ENCODE measurements at regions not wholly inside any gene's neighbourhood (a gene's known extent, or its start where the extent isn't known, plus 50 kb on each side); places are given as distances from the start of the nearest gene placed in this dataset.

DNA sequence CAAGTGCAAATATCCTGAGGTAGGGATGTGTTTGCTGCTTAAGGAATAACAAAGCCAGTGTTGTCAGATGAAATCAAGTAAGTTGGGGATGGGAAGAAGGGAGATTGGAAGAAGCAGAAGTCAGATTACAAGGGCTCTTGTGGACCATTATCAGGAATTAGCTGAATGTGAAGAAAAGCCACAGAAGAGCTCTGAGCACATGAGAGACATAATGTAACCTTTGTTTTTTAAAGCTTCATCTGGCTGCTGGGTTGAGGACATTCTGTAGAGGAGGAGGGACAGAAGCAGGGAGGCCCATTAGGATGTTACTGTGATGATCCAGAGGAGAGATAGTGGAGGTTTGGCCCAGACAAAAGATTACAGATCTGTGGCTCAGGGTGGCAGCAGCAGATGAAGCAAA, 111.7 kb downstream of the DUSP10 start:
- Histone ChIP-seq H3K27ac (no peak overlapping the region), H3K4me3 (no peak overlapping the region), H3K4me1 (no peaks in the 10 kb centered on the region), H3K36me3 (no peaks in the 10 kb centered on the region), H3K27me3 (replicated peaks in 1 of 7) (no peaks in the 10 kb centered on the region), H3K9me3 (no peaks in the 10 kb centered on the region)
- intact Hi-C loops (cut with DNase I; ENCODE audit: low total_unique reads), result no loop called here
- no peak for TF ChIP-seq POLR2A (IDR thresholded peaks at IDR 0.05)
- TF ChIP-seq, protein P1, sequence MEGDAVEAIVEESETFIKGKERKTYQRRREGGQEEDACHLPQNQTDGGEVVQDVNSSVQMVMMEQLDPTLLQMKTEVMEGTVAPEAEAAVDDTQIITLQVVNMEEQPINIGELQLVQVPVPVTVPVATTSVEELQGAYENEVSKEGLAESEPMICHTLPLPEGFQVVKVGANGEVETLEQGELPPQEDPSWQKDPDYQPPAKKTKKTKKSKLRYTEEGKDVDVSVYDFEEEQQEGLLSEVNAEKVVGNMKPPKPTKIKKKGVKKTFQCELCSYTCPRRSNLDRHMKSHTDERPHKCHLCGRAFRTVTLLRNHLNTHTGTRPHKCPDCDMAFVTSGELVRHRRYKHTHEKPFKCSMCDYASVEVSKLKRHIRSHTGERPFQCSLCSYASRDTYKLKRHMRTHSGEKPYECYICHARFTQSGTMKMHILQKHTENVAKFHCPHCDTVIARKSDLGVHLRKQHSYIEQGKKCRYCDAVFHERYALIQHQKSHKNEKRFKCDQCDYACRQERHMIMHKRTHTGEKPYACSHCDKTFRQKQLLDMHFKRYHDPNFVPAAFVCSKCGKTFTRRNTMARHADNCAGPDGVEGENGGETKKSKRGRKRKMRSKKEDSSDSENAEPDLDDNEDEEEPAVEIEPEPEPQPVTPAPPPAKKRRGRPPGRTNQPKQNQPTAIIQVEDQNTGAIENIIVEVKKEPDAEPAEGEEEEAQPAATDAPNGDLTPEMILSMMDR (IDR thresholded peaks at IDR 0.05 in 8 of 11, conservative IDR thresholded peaks at IDR 0.05 in 3 of 11), result no peak
- TF ChIP-seq POLR2AphosphoS5 (IDR thresholded peaks at IDR 0.05), result no peak
- no peak for DNase-seq

DNA sequence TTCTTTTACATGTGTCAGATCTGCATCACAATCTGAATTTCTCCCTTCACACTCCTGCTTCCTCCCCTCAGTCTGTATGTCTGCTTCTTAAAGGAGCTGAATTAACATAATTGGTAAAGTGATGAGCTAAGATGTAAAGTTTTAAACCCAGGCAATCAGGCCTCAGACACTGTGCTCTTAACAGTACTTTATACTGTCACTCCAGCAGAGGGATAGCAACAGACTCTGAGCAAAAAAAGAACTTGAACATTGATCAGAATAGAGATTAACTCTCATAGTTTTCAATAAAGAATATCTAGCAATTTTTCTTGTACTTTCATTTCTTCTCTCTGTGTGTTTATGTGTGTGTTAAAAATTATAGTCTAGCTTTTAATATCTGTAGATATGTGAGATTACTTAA, 110.3 kb downstream of the DUSP10 start:
- Histone ChIP-seq H3K36me3 (no peaks in the 10 kb centered on the region), H3K4me3 (no peak overlapping the region), H3K27ac (no peak overlapping the region), H3K27me3 (replicated peaks in 1 of 7) (no peaks in the 10 kb centered on the region), H3K9me3 (no peaks in the 10 kb centered on the region), H3K4me1 (no peaks in the 10 kb centered on the region)
- intact Hi-C loops (cut with DNase I; ENCODE audit: low total_unique reads), result no loop called here
- TF ChIP-seq, protein P1 (IDR thresholded peaks at IDR 0.05 in 8 of 11, conservative IDR thresholded peaks at IDR 0.05 in 3 of 11), result no peak
- no peak for TF ChIP-seq POLR2A (IDR thresholded peaks at IDR 0.05)
- DNase-seq, result no peak

DNA sequence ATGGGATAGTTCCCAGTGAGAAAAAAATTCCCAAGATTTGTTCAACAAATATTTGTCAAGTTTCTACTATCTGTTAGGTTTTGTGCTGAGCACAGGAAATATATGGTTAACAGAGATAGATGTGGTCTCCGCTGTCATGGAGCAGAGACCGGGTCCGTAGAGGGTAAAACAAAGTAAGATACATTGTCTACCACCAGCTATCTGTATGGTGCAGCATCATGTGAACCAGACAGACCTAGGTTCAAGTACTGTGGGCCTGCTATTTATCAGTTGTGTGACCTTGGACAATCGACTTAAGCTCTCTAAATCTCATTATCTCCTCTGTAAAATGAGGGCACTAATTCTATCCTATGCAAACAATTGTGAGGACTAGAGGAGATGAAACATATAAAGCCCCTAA, 109.8 kb downstream of the DUSP10 start:
- H3K36me3 ChIP-seq, result no peaks in the 10 kb centered on the region
- H3K4me3 ChIP-seq, result no peak overlapping the region
- H3K9me3 ChIP-seq, result no peaks in the 10 kb centered on the region
- H3K4me1 ChIP-seq, result no peaks in the 10 kb centered on the region
- WGBS, 5 donors, result 35 to 53% (median 45%) methylated on average over 4 of the region's 4 CpGs
- no peaks in the 10 kb centered on the region for H3K27me3 ChIP-seq (replicated peaks in 1 of 7)
- intact Hi-C loops (cut with DNase I; ENCODE audit: low total_unique reads), result no loop called here
- no peak for TF ChIP-seq POLR2A (IDR thresholded peaks at IDR 0.05)
- no peak for TF ChIP-seq POLR2AphosphoS5 (IDR thresholded peaks at IDR 0.05)
- TF ChIP-seq, protein P1 (IDR thresholded peaks at IDR 0.05 in 8 of 11, conservative IDR thresholded peaks at IDR 0.05 in 3 of 11), result no peak
- no peak overlapping the region for H3K27ac ChIP-seq
- no peak for DNase-seq

DNA sequence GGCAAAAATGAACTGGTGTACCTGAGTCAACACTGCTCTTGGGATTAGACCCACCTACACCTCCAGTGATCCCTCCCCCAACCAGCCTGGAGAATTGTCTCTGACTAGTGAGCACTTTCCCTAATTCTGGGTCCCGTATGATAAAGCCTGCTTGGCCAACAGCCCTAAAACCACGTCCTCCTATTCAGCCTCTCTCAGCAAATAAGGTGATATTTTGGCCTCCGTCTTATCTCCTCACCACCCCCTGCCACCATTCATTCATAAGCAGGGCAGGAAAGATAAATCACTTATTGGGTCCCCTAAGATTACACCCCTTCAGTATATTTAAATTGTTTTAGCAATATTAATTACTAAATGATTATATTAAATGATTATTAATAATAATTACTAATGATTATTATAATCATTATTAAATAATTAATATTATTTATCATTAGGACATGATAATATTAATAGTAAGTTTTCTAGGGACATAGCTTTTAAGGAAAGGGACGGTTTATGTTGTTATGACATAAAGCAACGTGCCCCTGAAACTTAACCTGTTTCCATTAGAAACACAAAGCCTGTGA, 108.0 kb downstream of the DUSP10 start:
- no peaks in the 10 kb centered on the region for H3K9me3 ChIP-seq
- no peak for DNase-seq
- no peaks in the 10 kb centered on the region for H3K27me3 ChIP-seq (replicated peaks in 1 of 7)
- H3K4me1 ChIP-seq, result no peaks in the 10 kb centered on the region
- H3K36me3 ChIP-seq, result no peaks in the 10 kb centered on the region
- TF ChIP-seq POLR2AphosphoS5 (IDR thresholded peaks at IDR 0.05) (no peak), POLR2A (IDR thresholded peaks at IDR 0.05) (no peak)
- TF ChIP-seq, protein P1 (IDR thresholded peaks at IDR 0.05 in 8 of 11, conservative IDR thresholded peaks at IDR 0.05 in 3 of 11), result no peak
- no peak overlapping the region for H3K4me3 ChIP-seq
- intact Hi-C loops (cut with DNase I; ENCODE audit: low total_unique reads), result no loop called here
- WGBS, 5 donors, result 87 to 94% (median 90%) methylated on average over 5 of the region's 5 CpGs
- H3K27ac ChIP-seq, result no peak overlapping the region

All from spleen (tissue), 11 donors.